T-helper 1 cell treated with Interleukin-12 subunit alpha and Interleukin-12 subunit beta and Interleukin-4 antibody, amounts not matched to agents 30 μg/mL and 1 μg/mL, for 36 hours (primary cell): ENCODE measurements at regions not wholly inside any gene's neighbourhood (a gene's known extent, or its start where the extent isn't known, plus 50 kb on each side); places are given as distances from the start of the nearest gene placed in this dataset.

ENCODE experiments used
- H3K27ac Mint-ChIP-seq: one replicate; pipeline ENCODE4 v1.8.0; 2021; ENCODE audit warnings: mild to moderate bottlenecking, mixed read lengths
- H3K27me3 Mint-ChIP-seq: one replicate; pipeline ENCODE4 v1.8.0; 2021; ENCODE audit warnings: low read depth, mixed read lengths
- H3K36me3 Mint-ChIP-seq: one replicate; pipeline ENCODE4 v1.8.0; 2021; ENCODE audit warnings: low read depth, mixed read lengths
- H3K4me1 Mint-ChIP-seq: one replicate; pipeline ENCODE4 v1.8.0; 2021; ENCODE audit warnings: low read depth, mixed read lengths
- H3K4me3 Mint-ChIP-seq: one replicate; pipeline ENCODE4 v1.8.0; 2021; ENCODE audit warnings: mild to moderate bottlenecking, moderate library complexity, mixed read lengths
- H3K9me3 Mint-ChIP-seq: one replicate; pipeline ENCODE4 v1.8.0; 2021; ENCODE audit warnings: mixed read lengths

- Mint-ChIP-seq H3K4me1 (no peaks in the 10 kb centered on the region), H3K9me3 (no peaks in the 10 kb centered on the region), H3K4me3 (no peak overlapping the region), H3K27me3 (peaks cover 22% of the 10 kb centered on the region), H3K36me3 (no peaks in the 10 kb centered on the region), H3K27ac (no peak overlapping the region)
Measured at GRCh38 chr18:54739476-54739875, 88.8 kb upstream of the RAB27B start.

- H3K27me3 Mint-ChIP-seq, result peaks cover 22% of the 10 kb centered on the region
- no peak overlapping the region for H3K27ac Mint-ChIP-seq
- H3K9me3 Mint-ChIP-seq, result no peaks in the 10 kb centered on the region
- H3K36me3 Mint-ChIP-seq, result no peaks in the 10 kb centered on the region
- no peaks in the 10 kb centered on the region for H3K4me1 Mint-ChIP-seq
- H3K4me3 Mint-ChIP-seq, result no peak overlapping the region
Measured at GRCh38 chr18:54740136-54740846, 88.0 kb upstream of the RAB27B start.

GRCh38 chr18:54742120-54742519 lies 86.2 kb upstream of the RAB27B start:
- H3K9me3 Mint-ChIP-seq, result no peaks in the 10 kb centered on the region
- H3K4me3 Mint-ChIP-seq, result no peak overlapping the region
- H3K4me1 Mint-ChIP-seq, result no peaks in the 10 kb centered on the region
- H3K27me3 Mint-ChIP-seq, result peaks cover 28% of the 10 kb centered on the region
- no peaks in the 10 kb centered on the region for H3K36me3 Mint-ChIP-seq
- H3K27ac Mint-ChIP-seq, result no peak overlapping the region

- Mint-ChIP-seq H3K4me1 (no peaks in the 10 kb centered on the region), H3K36me3 (no peaks in the 10 kb centered on the region), H3K4me3 (no peak overlapping the region), H3K27me3 (peaks cover 25% of the 10 kb centered on the region), H3K27ac (no peak overlapping the region), H3K9me3 (no peaks in the 10 kb centered on the region)
Measured at GRCh38 chr18:54742659-54743604, 85.3 kb upstream of the RAB27B start.

GRCh38 chr18:54743605-54743995 lies 84.7 kb upstream of the RAB27B start:
- H3K4me1 Mint-ChIP-seq, result no peaks in the 10 kb centered on the region
- no peak overlapping the region for H3K4me3 Mint-ChIP-seq
- peaks cover 22% of the 10 kb centered on the region for H3K27me3 Mint-ChIP-seq
- H3K9me3 Mint-ChIP-seq, result no peaks in the 10 kb centered on the region
- no peak overlapping the region for H3K27ac Mint-ChIP-seq
- H3K36me3 Mint-ChIP-seq, result no peaks in the 10 kb centered on the region

- Mint-ChIP-seq H3K27ac (no peak overlapping the region), H3K27me3 (peaks cover 22% of the 10 kb centered on the region), H3K4me1 (no peaks in the 10 kb centered on the region), H3K4me3 (no peak overlapping the region), H3K36me3 (no peaks in the 10 kb centered on the region), H3K9me3 (no peaks in the 10 kb centered on the region)
Measured at GRCh38 chr18:54749291-54749690, 79.0 kb upstream of the RAB27B start.

- Mint-ChIP-seq H3K4me3 (no peak overlapping the region), H3K27me3 (peaks cover 22% of the 10 kb centered on the region), H3K4me1 (no peaks in the 10 kb centered on the region), H3K27ac (no peak overlapping the region), H3K9me3 (no peaks in the 10 kb centered on the region), H3K36me3 (no peaks in the 10 kb centered on the region)
Measured at GRCh38 chr18:54750350-54750749, 77.9 kb upstream of the RAB27B start.

- peaks cover 16% of the 10 kb centered on the region for H3K27me3 Mint-ChIP-seq
Measured at GRCh38 chr18:54752185-54752584, 76.1 kb upstream of the RAB27B start.

GRCh38 chr18:54755456-54755855 lies 72.8 kb upstream of the RAB27B start:
- no peaks in the 10 kb centered on the region for H3K36me3 Mint-ChIP-seq
- H3K4me1 Mint-ChIP-seq, result no peaks in the 10 kb centered on the region
- H3K9me3 Mint-ChIP-seq, result no peaks in the 10 kb centered on the region
- peaks cover 17% of the 10 kb centered on the region for H3K27me3 Mint-ChIP-seq
- H3K4me3 Mint-ChIP-seq, result no peak overlapping the region
- no peak overlapping the region for H3K27ac Mint-ChIP-seq

More at GRCh38 chr18:54752185-54752584, 76.1 kb upstream of the RAB27B start:
- H3K9me3 Mint-ChIP-seq, result no peaks in the 10 kb centered on the region
- H3K4me1 Mint-ChIP-seq, result no peaks in the 10 kb centered on the region
- no peaks in the 10 kb centered on the region for H3K36me3 Mint-ChIP-seq
- H3K4me3 Mint-ChIP-seq, result no peak overlapping the region
- no peak overlapping the region for H3K27ac Mint-ChIP-seq

- H3K9me3 Mint-ChIP-seq, result no peaks in the 10 kb centered on the region
- no peak overlapping the region for H3K27ac Mint-ChIP-seq
- no peaks in the 10 kb centered on the region for H3K36me3 Mint-ChIP-seq
- H3K4me3 Mint-ChIP-seq, result no peak overlapping the region
- no peaks in the 10 kb centered on the region for H3K4me1 Mint-ChIP-seq
- peaks cover 54% of the 10 kb centered on the region for H3K27me3 Mint-ChIP-seq
Measured at GRCh38 chr18:54762386-54762785, 65.9 kb upstream of the RAB27B start.

- Mint-ChIP-seq H3K4me3 (no peak overlapping the region), H3K36me3 (no peaks in the 10 kb centered on the region), H3K27ac (no peak overlapping the region), H3K27me3 (peaks cover 54% of the 10 kb centered on the region), H3K9me3 (no peaks in the 10 kb centered on the region), H3K4me1 (no peaks in the 10 kb centered on the region)
Measured at GRCh38 chr18:54764786-54765185, 63.5 kb upstream of the RAB27B start.

- Mint-ChIP-seq H3K36me3 (no peaks in the 10 kb centered on the region), H3K9me3 (no peaks in the 10 kb centered on the region), H3K27ac (no peak overlapping the region), H3K4me3 (no peak overlapping the region), H3K4me1 (no peaks in the 10 kb centered on the region), H3K27me3 (peaks cover 48% of the 10 kb centered on the region)
Measured at GRCh38 chr18:54765636-54766375, 62.5 kb upstream of the RAB27B start.

GRCh38 chr18:54766634-54767033 lies 61.6 kb upstream of the RAB27B start:
- no peaks in the 10 kb centered on the region for H3K9me3 Mint-ChIP-seq
- no peak overlapping the region for H3K4me3 Mint-ChIP-seq
- no peak overlapping the region for H3K27ac Mint-ChIP-seq
- peaks cover 45% of the 10 kb centered on the region for H3K27me3 Mint-ChIP-seq
- no peaks in the 10 kb centered on the region for H3K36me3 Mint-ChIP-seq
- H3K4me1 Mint-ChIP-seq, result no peaks in the 10 kb centered on the region

GRCh38 chr18:54767098-54767497 lies 61.2 kb upstream of the RAB27B start:
- no peaks in the 10 kb centered on the region for H3K4me1 Mint-ChIP-seq
- H3K36me3 Mint-ChIP-seq, result no peaks in the 10 kb centered on the region
- no peaks in the 10 kb centered on the region for H3K9me3 Mint-ChIP-seq
- H3K4me3 Mint-ChIP-seq, result no peak overlapping the region
- peaks cover 43% of the 10 kb centered on the region for H3K27me3 Mint-ChIP-seq
- H3K27ac Mint-ChIP-seq, result no peak overlapping the region
